ENCODE measurements at regions not wholly inside any gene's neighbourhood (a gene's known extent, or its start where the extent isn't known, plus 50 kb on each side); places are given as distances from the start of the nearest gene placed in this dataset.

- H3K9me3 ChIP-seq (ENCODE audit: low read length) = no peaks in the 10 kb centered on the region
- no peak for TF ChIP-seq RAD21 (conservative IDR thresholded peaks at IDR 0.05)
- TF ChIP-seq EZH2 (IDR thresholded peaks at IDR 0.05; ENCODE audit: borderline replicate concordance, insufficient read depth, low read length, poor library complexity, severe bottlenecking) = no peak
- TF ChIP-seq REST (IDR thresholded peaks at IDR 0.05; ENCODE audit: borderline replicate concordance) = no peak
- no peak for TF ChIP-seq POLR2AphosphoS5 (IDR thresholded peaks at IDR 0.05)
- TF ChIP-seq EP300 (conservative IDR thresholded peaks at IDR 0.05; ENCODE audit: poor library complexity, severe bottlenecking) = no peak
- TF ChIP-seq MXI1 (conservative IDR thresholded peaks at IDR 0.05; ENCODE audit: poor library complexity, severe bottlenecking) = no peak
- no peak for TF ChIP-seq SMC3 (conservative IDR thresholded peaks at IDR 0.05; ENCODE audit: poor library complexity)
- TF ChIP-seq CTCF (IDR thresholded peaks at IDR 0.05; ENCODE audit: poor library complexity, severe bottlenecking) = no peak
- no peak for TF ChIP-seq TAF1 (IDR thresholded peaks at IDR 0.05; ENCODE audit: low read depth)
- H3K27ac ChIP-seq (ENCODE audit: low read length) = no peak overlapping the region
- H4K20me1 ChIP-seq (ENCODE audit: insufficient read depth) = no peaks in the 10 kb centered on the region
- H3K79me2 ChIP-seq (replicated peaks; ENCODE audit: insufficient read depth, low read length) = no peaks in the 10 kb centered on the region
- H3K9ac ChIP-seq (ENCODE audit: low read length) = no peak overlapping the region
- H3K9me2 ChIP-seq (ENCODE audit: insufficient read depth, low read length) = no peaks in the 10 kb centered on the region
- H3K4me3 ChIP-seq (ENCODE audit: low read length) = no peak overlapping the region
- no peaks in the 10 kb centered on the region for H3F3A ChIP-seq (ENCODE audit: insufficient read depth, low read length, poor library complexity, severe bottlenecking)
- no peaks in the 10 kb centered on the region for H3K27me3 ChIP-seq (ENCODE audit: insufficient read depth, low read depth, low read length)
- H3K36me3 ChIP-seq (ENCODE audit: insufficient read depth, low read length) = no peaks in the 10 kb centered on the region
- no peak overlapping the region for H3K4me2 ChIP-seq (ENCODE audit: low read length)
- no peak overlapping the region for H2AFZ ChIP-seq (ENCODE audit: low read depth, low read length)
These were observed 450.5 kb downstream of the ZPLD1 start for GRCh38 chr3:102885289-102885688.

- Histone ChIP-seq H3K9me2 (ENCODE audit: insufficient read depth, low read length) (no peaks in the 10 kb centered on the region), H3K9me3 (ENCODE audit: low read length) (no peaks in the 10 kb centered on the region), H3K4me3 (ENCODE audit: low read length) (no peak overlapping the region), H2AFZ (ENCODE audit: low read depth, low read length) (no peak overlapping the region), H3K27ac (ENCODE audit: low read length) (no peak overlapping the region), H3K36me3 (ENCODE audit: insufficient read depth, low read length) (no peaks in the 10 kb centered on the region), H3F3A (ENCODE audit: insufficient read depth, low read length, poor library complexity, severe bottlenecking) (no peaks in the 10 kb centered on the region), H4K20me1 (ENCODE audit: insufficient read depth) (no peaks in the 10 kb centered on the region), H3K27me3 (ENCODE audit: insufficient read depth, low read depth, low read length) (no peaks in the 10 kb centered on the region), H3K9ac (ENCODE audit: low read length) (no peak overlapping the region), H3K4me2 (ENCODE audit: low read length) (no peak overlapping the region), H3K79me2 (replicated peaks; ENCODE audit: insufficient read depth, low read length) (no peaks in the 10 kb centered on the region)
- no peak for TF ChIP-seq EZH2 (IDR thresholded peaks at IDR 0.05; ENCODE audit: borderline replicate concordance, insufficient read depth, low read length, poor library complexity, severe bottlenecking)
- TF ChIP-seq RAD21 (conservative IDR thresholded peaks at IDR 0.05) = no peak
- no peak for TF ChIP-seq POLR2AphosphoS5 (IDR thresholded peaks at IDR 0.05)
- no peak for TF ChIP-seq TAF1 (IDR thresholded peaks at IDR 0.05; ENCODE audit: low read depth)
- TF ChIP-seq MXI1 (conservative IDR thresholded peaks at IDR 0.05; ENCODE audit: poor library complexity, severe bottlenecking) = no peak
- TF ChIP-seq EP300 (conservative IDR thresholded peaks at IDR 0.05; ENCODE audit: poor library complexity, severe bottlenecking) = no peak
- TF ChIP-seq REST (IDR thresholded peaks at IDR 0.05; ENCODE audit: borderline replicate concordance) = no peak
- no peak for TF ChIP-seq CTCF (IDR thresholded peaks at IDR 0.05; ENCODE audit: poor library complexity, severe bottlenecking)
- TF ChIP-seq SMC3 (conservative IDR thresholded peaks at IDR 0.05; ENCODE audit: poor library complexity) = no peak
These were observed 452.6 kb downstream of the ZPLD1 start for GRCh38 chr3:102887431-102887830.
